NOMO-1 treated with DMSO at 0.1 percent for 48 hours (cell line): ENCODE measurements at regions not wholly inside any gene's neighbourhood (a gene's known extent, or its start where the extent isn't known, plus 50 kb on each side); places are given as distances from the start of the nearest gene placed in this dataset.

ENCODE experiments used
- DNase-seq: peaks from one replicate; lab custom pipeline; 2025; ENCODE audit not compliant: unreplicated experiment; lab: John Stamatoyannopoulos, UW

- DNase-seq, result no peak
Measured at GRCh38 chr17:72064606-72065193, 56.1 kb upstream of the SOX9 start.

GRCh38 chr17:72065556-72065955 lies 55.3 kb upstream of the SOX9 start:
- no peak for DNase-seq

- no peak for DNase-seq
Measured at GRCh38 chr17:72068643-72069042, 52.2 kb upstream of the SOX9 start.

GRCh38 chr17:72069586-72070202 lies 51.1 kb upstream of the SOX9 start:
- DNase-seq, result no peak
